H54 (cell line): ENCODE measurements at regions not wholly inside any gene's neighbourhood (a gene's known extent, or its start where the extent isn't known, plus 50 kb on each side); places are given as distances from the start of the nearest gene placed in this dataset.
"Not testable (repeated sequence)": the region's sequence is repeated elsewhere in the genome, so short reads cannot be mapped to it uniquely, and the experiment has no call there.

Source experiments
- DNase-seq: peaks from one replicate; pipeline ENCODE4 v3.0.0; 2011; ENCODE audit warnings: low spot score, mixed read lengths; ENCODE audit not compliant: insufficient read length
- FAIRE-seq: peaks from 3 replicates; lab custom pipeline; 2011; peaks lifted over from hg19 to GRCh38; lab: Jason Lieb, UNC
- POLR2A ChIP-seq: IDR thresholded peaks from 2 replicates; pipeline ENCODE4 v1.6.1; 2011; ENCODE audit warnings: low read depth, mild to moderate bottlenecking, low read length

- FAIRE-seq (no peak), DNase-seq (no peak)
- no peak for TF ChIP-seq POLR2A
Measured at GRCh38 chr5:1652873-1653697, 129.3 kb upstream of the LPCAT1 start.

- FAIRE-seq (no peak), DNase-seq (no peak)
- TF ChIP-seq POLR2A = no peak
Measured at GRCh38 chr5:1651971-1652872, 128.5 kb upstream of the LPCAT1 start.

- TF ChIP-seq POLR2A = no peak
- FAIRE-seq (no peak), DNase-seq (no peak)
Measured at GRCh38 chr5:1651250-1651649, 127.5 kb upstream of the LPCAT1 start.

- FAIRE-seq (no peak), DNase-seq (no peak)
- TF ChIP-seq POLR2A = no peak
Measured at GRCh38 chr5:1649554-1649953, 125.8 kb upstream of the LPCAT1 start.

GRCh38 chr5:1648806-1649205 lies 125.0 kb upstream of the LPCAT1 start:
- DNase-seq = no peak
- no peak for FAIRE-seq
- TF ChIP-seq POLR2A = no peak

GRCh38 chr5:1647580-1647979 lies 123.8 kb upstream of the LPCAT1 start:
- FAIRE-seq = no peak
- no peak for DNase-seq

GRCh38 chr5:1644810-1645571 lies 121.2 kb upstream of the LPCAT1 start:
- peak; percentile 89 for DNase-seq
- no peak for TF ChIP-seq POLR2A
- no peak for FAIRE-seq

More at GRCh38 chr5:1647580-1647979, 123.8 kb upstream of the LPCAT1 start:
- no peak for TF ChIP-seq POLR2A

GRCh38 chr5:1644393-1644809 lies 120.6 kb upstream of the LPCAT1 start:
- FAIRE-seq, DNase-seq: not testable (repeated sequence)

GRCh38 chr5:1643651-1644392 lies 120.1 kb upstream of the LPCAT1 start:
- TF ChIP-seq POLR2A = no peak
- no peak for FAIRE-seq
- no peak for DNase-seq

- no peak for DNase-seq
- no peak for TF ChIP-seq POLR2A
- FAIRE-seq = no peak
Measured at GRCh38 chr5:1642621-1643061, 118.9 kb upstream of the LPCAT1 start.

GRCh38 chr5:1642221-1642620 lies 118.5 kb upstream of the LPCAT1 start:
- FAIRE-seq = no peak

GRCh38 chr5:1641560-1642166 lies 117.9 kb upstream of the LPCAT1 start:
- FAIRE-seq (peak; percentile 68), DNase-seq (peak; percentile 97)
- TF ChIP-seq POLR2A = no peak

More at GRCh38 chr5:1642221-1642620, 118.5 kb upstream of the LPCAT1 start:
- no peak for TF ChIP-seq POLR2A
- no peak for DNase-seq
